Non-pigmented ciliary epithelial cell (primary cell): ENCODE measurements at regions not wholly inside any gene's neighbourhood (a gene's known extent, or its start where the extent isn't known, plus 50 kb on each side); places are given as distances from the start of the nearest gene placed in this dataset.
"Not testable (repeated sequence)": the region's sequence is repeated elsewhere in the genome, so short reads cannot be mapped to it uniquely, and the experiment has no call there.

Experiments
- DNase-seq: peaks from one replicate; pipeline ENCODE4 v3.0.0-alpha.2; 2010; ENCODE audit warnings: low read depth

DNA sequence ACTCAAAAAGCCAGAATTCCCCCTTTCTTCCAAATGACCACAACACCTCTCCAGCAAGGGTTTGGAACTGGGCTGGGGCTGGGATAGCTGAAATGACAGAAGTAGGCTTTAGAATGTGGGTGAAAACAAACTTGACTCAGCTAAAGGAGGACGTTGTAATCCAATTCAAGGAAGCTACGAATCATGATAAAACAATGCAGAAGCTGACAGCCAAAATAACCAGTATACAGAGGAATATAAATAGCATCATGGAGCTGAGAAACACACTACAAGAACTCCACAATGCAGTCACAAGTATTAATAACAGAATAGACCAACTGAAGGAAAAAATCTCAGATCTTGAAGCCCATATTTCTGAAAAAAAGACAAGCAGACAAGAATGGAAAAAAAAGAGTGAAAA is 95.8 kb upstream of the TET2 start:
- peak; percentile 40 for DNase-seq

DNA sequence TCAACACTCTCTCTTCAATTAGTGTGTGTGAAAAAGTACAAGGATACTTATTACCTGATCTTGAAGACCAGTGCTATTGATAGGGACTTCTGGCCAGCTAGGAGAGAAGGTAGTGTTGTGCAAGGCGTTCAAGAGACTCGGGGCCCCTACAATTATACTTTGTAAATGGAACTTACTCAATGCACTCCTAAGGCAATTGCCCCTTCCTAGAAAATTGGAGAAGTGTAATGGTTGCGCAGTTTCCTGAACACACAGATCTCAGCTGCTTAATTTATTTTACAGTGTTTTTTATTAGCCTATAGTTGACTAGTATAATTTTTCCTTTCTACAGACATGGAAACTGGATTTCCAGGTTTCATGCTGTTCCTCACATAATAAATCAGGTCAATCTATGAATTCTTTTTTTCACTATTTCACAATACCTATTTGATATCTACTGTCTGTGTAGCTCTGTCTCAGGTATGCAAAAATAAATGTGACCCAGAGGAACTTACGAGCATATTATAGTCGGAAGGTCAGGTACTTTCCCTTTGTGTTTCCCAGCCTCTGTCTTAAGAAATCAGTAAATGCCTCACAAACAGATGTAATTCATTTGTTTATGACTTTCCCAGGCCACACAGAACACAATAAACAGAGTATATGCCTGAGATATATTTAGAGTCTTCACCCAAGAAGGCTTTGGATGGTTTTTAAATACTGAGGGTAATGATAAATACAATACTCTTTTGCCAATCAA is 89.1 kb upstream of the TET2 start:
- DNase-seq = no peak

DNA sequence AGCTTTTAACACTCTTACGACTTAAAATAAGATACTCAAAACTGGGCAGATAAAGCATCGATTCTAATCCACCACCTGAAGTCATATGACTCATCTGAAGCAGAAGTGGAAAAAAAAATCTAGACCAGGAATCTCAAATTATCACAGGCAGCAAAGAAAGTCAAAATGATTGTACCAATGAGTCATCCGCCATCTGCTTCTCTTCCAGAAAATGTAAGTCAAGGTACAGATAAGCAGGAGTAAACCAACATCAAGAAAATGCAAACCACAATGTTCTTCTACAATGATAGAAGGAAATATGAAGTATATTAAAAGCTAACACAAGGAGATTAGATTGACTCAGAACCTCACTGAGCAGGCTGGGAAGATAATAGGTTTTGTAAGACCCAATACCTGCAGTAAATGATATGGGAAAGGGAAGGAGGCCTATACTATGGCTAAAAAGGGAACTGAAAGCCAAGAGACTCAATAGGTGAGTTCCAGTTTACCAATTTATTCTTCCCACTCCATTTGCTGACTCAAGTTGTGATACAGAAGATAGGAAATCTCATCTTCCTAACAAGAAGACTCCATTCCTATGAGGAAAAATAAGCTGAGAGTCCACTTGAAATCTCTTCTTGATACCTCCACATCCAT is 88.4 kb upstream of the TET2 start:
- DNase-seq = peak; percentile 81

DNA sequence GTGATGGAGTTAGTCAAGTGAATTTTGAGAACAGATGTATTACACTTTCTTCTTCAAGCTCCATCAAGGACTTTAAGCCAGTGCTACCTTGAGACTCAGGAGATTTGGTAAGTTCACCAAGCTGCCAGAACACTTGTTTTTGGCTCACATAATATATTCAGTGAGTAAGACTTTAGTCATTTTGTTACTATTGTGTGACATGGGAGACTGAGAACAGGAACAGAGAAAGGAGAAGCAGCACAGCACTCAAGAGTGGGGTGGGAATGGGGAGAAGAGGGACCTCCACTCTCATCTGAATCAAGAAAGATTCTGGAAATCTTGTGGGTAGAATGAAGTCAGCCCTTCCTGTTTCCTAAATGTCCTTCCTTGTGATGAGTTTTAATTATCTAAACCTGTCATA is 87.3 kb upstream of the TET2 start:
- DNase-seq = no peak

DNA sequence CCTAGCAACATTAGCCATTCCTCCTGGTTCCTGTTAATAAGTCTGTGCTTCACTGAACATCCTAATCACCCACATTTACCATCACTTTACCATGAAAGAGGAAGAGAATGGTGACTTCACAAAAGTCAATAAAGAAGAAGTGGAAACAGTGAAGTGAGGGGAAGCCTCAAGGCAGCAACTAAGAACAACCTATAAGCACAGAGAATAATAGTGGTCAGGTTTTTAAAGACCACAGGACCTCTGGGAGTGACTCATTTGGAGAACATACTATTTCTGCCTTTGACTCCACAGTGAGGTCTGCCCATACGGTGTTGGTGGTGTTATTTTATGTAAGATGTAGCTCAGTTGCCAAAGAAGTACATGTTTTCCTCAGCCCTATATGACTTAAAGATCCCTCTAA is 86.0 kb upstream of the TET2 start:
- peak; percentile 43 for DNase-seq

DNA sequence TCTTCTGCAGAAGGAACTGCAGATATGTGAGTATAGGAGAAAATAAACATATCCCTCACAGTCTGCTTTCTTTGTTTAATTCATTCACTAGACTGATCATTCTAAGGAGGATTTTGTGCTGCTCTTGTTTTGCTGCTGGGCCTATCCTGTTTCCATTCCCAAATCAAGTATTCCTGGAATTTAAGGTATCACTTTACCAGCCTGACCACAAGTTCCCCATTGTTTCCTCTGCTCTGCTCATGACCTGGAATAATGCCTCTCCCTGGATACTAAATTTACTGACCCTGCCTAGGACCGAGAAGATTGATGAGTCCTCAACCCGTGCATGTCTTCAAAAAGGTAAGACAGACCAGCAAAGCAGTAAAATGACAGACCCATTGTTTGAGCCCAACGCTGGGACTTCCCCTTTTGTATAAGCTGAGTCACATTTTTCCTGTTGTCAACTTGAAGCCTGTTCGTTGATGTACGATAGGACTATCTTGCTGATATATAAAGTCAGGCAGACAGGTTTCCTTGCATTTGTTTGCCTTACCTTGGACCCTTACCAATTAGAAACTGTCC is 85.5 kb upstream of the TET2 start:
- DNase-seq = peak; percentile 13

DNA sequence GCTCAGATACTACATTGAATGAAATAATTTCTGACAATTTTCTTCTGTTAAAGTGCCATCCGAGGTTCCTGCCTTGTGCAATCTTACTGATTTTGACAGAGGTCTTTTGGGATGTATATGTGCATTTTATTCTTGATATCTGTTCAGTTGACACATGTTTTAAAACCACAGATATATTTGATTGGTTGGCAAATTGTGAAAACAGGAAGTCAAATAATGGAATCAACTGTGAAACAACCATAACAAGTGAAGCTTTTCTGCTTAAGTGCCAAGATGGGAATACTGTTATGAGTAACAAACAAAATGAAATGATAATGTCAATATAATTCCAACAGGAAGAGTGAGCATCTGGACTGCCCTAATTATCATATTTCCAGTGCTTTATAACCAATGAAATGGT is 84.9 kb upstream of the TET2 start:
- no peak for DNase-seq

DNA sequence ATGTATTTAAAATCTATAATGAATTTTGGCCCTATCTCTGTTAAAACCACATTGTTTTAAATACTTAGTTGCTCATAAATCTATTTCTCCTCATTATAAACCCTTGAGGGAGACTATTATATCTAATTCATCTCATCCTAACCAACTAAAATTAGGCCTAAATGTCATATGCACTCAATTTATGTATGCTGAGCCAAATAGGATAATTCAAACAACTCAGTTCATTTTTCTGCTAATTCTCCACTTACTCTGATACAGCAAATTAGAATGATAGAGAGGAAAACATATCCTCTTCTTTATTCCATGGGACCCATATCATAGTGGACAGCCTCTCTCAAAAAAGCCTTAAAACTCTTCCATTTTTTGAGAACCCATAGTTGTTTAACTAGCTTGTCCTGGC is 80.3 kb upstream of the TET2 start:
- DNase-seq = no peak

DNA sequence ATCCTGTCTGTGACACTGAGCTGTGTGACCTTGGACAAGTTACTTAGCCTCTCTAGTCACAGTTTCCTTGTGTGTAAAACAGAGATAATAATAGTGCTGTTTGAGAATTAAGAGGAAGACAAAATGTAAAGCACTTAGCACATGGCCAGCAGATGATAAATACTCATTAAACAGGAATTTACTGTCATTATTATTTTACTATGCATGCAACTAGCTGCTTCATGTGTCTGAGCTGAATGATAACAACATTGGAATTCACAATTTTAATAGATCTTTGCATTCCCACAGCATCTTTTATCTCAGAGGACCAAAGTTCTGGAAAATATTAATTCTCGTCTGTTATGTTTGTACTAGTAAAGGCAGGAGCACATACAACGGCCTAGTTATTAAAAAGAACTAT is 79.2 kb upstream of the TET2 start:
- no peak for DNase-seq

DNA sequence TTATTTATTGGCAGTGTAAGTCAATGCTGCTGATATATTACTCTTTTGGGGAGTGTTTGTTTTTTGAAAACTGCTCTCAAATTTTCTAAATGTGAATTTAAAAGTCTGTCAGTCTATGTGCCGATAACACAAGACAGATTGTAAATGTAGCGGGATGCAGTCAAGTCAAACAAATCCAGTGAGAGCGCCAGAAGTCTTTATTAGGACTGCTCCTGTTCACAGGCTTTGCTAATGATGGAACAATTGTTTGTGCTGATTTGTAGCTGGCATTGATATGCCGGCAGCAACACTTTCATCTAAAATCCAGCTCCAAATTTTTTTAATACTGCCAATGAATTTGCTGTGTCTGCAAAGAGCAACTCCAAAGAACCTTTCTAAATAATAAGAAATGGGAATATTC is 78.7 kb upstream of the TET2 start:
- no peak for DNase-seq

DNA sequence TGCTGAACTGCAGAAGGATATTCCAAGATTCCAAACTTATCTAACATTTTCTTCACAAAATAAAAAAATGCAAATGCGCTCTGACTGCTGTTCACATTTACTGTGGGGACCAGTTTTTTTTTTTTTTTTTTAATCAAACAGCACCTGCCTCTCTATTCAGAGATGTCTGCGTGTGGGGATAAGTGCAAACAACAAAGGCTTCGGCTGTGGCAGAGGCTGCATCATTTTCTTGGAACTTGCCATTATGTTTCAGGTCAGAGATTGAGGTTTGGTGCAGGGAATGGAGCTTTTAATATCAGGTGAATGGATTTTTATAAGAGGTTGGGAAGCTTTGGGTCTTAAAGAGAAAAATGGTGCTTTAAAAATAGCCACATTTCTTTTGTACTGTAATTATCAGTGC is 78.2 kb upstream of the TET2 start:
- DNase-seq = no peak

DNA sequence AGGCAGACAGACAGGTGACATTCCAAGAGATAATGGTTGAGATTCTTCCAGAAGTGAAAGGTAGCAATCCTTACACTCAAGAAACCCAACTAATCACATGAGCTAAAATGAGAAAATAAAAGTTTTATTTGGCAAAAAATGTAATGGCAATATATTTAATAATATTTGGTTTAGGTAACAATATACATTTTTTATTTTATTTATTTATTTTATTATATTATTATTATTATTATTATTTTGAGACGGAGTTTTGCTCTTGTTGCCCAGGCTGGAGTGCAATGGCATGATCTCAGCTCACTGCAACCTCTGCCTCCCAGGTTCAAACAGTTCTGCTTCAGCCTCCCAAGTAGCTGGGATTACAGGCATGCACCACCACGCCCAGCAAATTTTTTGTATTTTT is 74.6 kb upstream of the TET2 start:
- DNase-seq = not testable (repeated sequence)

DNA sequence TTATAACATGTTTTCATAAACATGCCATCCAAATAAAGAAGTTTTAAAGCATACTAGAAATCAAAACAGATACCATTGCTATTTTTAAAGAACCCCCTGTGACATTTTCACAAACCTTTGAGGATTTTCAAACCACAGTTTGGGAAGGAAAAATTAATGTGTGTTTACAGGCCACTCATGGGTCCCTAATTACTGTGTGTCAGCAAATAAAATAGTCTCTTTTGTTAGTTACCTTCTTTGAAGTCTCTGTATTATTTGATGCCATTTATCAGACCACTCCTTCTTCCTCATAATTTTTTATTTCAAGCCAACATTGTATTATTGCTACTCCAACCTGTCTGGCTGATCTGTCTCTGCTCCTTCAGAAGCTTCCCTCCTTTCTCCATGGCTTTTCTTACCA is 72.6 kb upstream of the TET2 start:
- no peak for DNase-seq

DNA sequence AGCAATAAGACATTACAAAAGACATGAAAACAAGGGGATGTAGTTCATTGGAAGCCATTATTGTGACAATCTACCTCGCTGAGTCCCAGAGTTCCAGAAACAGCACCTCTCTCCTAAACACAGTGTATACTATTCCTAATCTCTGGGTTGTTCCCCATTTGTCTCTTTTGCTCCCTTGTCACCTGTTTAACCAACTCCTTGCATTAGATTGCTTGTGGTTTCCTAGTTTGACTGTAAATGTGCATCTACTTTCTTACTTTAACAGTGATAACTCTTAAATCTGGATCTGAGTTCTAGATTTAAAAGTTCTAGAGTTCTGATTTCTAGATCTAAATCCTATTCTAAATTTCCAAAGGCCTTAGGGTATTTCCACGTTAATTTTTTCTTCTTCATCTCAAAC is 71.6 kb upstream of the TET2 start:
- no peak for DNase-seq

DNA sequence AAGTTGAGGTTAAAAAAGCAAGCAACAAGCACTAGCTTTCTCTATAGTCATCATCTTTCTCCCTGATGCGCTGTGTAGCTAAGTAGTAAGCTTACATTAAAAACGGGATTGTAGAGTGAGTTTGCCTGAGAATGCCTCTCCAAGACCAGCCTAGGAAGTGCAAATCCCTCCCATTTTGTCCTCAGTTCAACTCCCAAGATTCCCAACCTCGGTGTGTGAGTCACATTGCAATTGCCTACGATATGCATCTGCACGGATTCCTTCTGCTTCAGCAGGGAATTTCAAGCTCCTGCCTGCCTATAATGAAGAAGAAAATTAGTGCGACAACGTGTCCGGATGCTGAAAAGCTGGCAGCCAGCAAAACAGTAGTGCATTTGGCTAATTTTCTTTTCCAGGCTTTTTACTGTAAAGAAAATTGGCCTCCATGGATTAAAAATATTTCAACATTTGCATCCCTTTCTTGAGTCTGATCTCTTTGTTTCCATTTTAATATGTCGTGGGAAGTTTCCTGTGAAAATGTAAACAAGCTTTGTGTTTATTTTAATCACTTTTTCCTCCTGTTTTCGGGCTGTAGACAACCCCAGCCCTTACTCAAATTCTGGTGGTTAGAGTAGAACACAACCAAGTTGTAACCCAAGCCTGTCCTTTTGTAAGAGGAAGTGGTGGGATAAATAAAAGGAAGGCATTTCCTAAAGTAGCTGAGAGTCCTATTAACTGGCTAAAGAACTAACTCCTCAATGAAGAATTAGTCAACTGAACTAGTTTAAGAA is 58.4 kb upstream of the TET2 start:
- peak; percentile 89 for DNase-seq

DNA sequence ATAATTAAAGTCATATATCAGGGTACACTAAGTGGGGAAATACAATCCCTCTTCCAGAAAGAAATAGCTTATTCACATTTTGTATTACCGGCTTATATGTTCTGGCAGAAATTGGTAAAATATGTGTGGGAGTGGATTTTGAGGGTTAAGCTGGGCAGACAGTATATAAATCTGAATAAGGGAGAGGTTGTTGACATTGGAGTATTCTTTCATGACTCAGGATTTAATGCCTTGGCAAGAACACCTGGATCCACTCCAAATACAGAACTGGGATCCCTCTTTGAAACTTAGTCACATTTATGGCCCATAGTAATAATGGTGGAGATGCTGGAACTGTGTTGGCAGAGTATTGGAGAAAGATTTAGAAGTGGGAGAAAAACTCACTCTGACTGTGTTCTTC is 54.3 kb upstream of the TET2 start:
- DNase-seq = peak; percentile 40

DNA sequence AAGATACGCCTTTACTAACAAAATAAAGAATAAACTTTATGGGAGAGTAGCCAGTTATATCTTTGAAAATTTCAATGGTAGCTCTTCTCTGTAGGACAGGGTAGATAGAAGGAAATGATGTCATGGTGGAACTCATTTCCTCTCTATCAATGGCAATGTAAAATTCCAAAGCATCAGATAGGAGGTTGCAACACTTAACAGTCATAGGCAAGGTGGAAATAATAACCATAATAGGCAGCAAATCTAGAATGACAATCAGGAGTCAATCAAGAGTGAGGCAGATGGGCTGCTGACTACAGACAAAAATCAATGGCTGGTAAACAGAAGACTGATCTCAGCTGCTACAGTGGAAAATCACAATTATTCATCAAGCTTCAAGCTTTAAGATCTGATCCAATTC is 53.9 kb upstream of the TET2 start:
- DNase-seq = no peak

DNA sequence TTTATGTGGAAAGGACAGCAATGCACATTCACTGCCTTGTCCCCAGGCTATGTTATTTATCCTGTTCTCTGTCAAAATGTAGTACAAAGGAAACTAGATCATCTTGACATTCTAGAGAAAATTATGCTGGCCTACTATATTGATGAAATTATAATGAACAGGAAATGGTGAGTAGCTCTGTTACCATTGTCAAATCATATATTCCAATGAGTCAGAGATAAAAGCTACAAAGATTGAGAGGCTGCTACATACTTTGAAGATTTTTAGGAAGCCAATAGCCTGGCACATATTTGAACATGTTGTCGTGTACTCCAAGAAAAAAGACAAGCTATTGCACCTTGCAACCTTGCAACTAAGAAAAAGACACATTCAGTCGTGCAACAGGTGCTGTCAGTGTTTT is 52.7 kb upstream of the TET2 start:
- DNase-seq = no peak
